ENCODE measurements at regions not wholly inside any gene's neighbourhood (a gene's known extent, or its start where the extent isn't known, plus 50 kb on each side); places are given as distances from the start of the nearest gene placed in this dataset.

- CTCF ChIA-PET = interaction anchor here (0.6 to 1.6 kb wide), 9 partner anchors 34 to 1185 kb away, joined by 3 to 4 read pairs (median 3); no protein-coding TSS in a partner anchor
Observed at GRCh38 chr5:103475629-103476240, 86.9 kb downstream of the NUDT12 start.

GRCh38 chr5:103474677-103475076 is 87.9 kb downstream of the NUDT12 start:
- ChIA-PET CTCF (interaction anchor here (0.6 to 1.6 kb wide), 6 partner anchors 33 to 1184 kb away, joined by 3 to 4 read pairs (median 3); no protein-coding TSS in a partner anchor), POLR2A (interaction anchor here (1.9 kb wide), 1 partner anchor 215 kb away, joined by 5 read pairs; no protein-coding TSS in a partner anchor)
- DNase-seq (ENCODE audit: extremely low spot score) = no peak

More at GRCh38 chr5:103475629-103476240, 86.9 kb downstream of the NUDT12 start:
- peak; percentile 22 for DNase-seq (ENCODE audit: extremely low spot score)
- POLR2A ChIA-PET = interaction anchor here (1.9 kb wide), 1 partner anchor 216 kb away, joined by 5 read pairs; no protein-coding TSS in a partner anchor
- TF ChIP-seq SUZ12 (IDR thresholded peaks at IDR 0.05) (no peak), LEF1 (IDR thresholded peaks at IDR 0.05; ENCODE audit: borderline replicate concordance) (no peak), NFRKB (IDR thresholded peaks at IDR 0.05) (no peak), ELF4 (IDR thresholded peaks at IDR 0.05) (no peak), TARDBP (IDR thresholded peaks at IDR 0.05) (no peak), FOXA1 (IDR thresholded peaks at IDR 0.05) (no peak), SP1 (IDR thresholded peaks at IDR 0.05) (no peak), ARNT (IDR thresholded peaks at IDR 0.05) (no peak), HDGF (IDR thresholded peaks at IDR 0.05; ENCODE audit: borderline replicate concordance) (no peak), BHLHE40 (IDR thresholded peaks at IDR 0.05; ENCODE audit: borderline replicate concordance) (no peak), PKNOX1 (IDR thresholded peaks at IDR 0.05) (no peak), CTBP1 (IDR thresholded peaks at IDR 0.05; ENCODE audit: borderline replicate concordance) (no peak), ZNF384 (IDR thresholded peaks at IDR 0.05) (no peak), FOXK2 (IDR thresholded peaks at IDR 0.05) (no peak), L3MBTL2 (conservative IDR thresholded peaks at IDR 0.05) (no peak)

GRCh38 chr5:103473725-103474124 is 88.9 kb downstream of the NUDT12 start:
- ChIA-PET POLR2A (no interaction called here), CTCF (no interaction called here)
- no peak for TF ChIP-seq L3MBTL2 (conservative IDR thresholded peaks at IDR 0.05)
- no peak for TF ChIP-seq PKNOX1 (IDR thresholded peaks at IDR 0.05)
- no peak for TF ChIP-seq LEF1 (IDR thresholded peaks at IDR 0.05; ENCODE audit: borderline replicate concordance)
- no peak for TF ChIP-seq NFRKB (IDR thresholded peaks at IDR 0.05)
- no peak for TF ChIP-seq FOXA1 (IDR thresholded peaks at IDR 0.05)
- TF ChIP-seq ARNT (IDR thresholded peaks at IDR 0.05) = no peak
- no peak for TF ChIP-seq FOXK2 (IDR thresholded peaks at IDR 0.05)
- TF ChIP-seq HDGF (IDR thresholded peaks at IDR 0.05; ENCODE audit: borderline replicate concordance) = no peak
- TF ChIP-seq ZNF384 (IDR thresholded peaks at IDR 0.05) = no peak
- no peak for TF ChIP-seq BHLHE40 (IDR thresholded peaks at IDR 0.05; ENCODE audit: borderline replicate concordance)
- TF ChIP-seq SP1 (IDR thresholded peaks at IDR 0.05) = no peak
- TF ChIP-seq TARDBP (IDR thresholded peaks at IDR 0.05) = no peak
- no peak for TF ChIP-seq SUZ12 (IDR thresholded peaks at IDR 0.05)
- no peak for TF ChIP-seq ELF4 (IDR thresholded peaks at IDR 0.05)
- no peak for TF ChIP-seq FOXM1 (IDR thresholded peaks at IDR 0.05; ENCODE audit: borderline replicate concordance)
- no peak for DNase-seq (ENCODE audit: extremely low spot score)

More at GRCh38 chr5:103474677-103475076, 87.9 kb downstream of the NUDT12 start:
- no peak for TF ChIP-seq ELF4 (IDR thresholded peaks at IDR 0.05)
- TF ChIP-seq ZNF384 (IDR thresholded peaks at IDR 0.05) = no peak
- no peak for TF ChIP-seq BHLHE40 (IDR thresholded peaks at IDR 0.05; ENCODE audit: borderline replicate concordance)
- no peak for TF ChIP-seq HDGF (IDR thresholded peaks at IDR 0.05; ENCODE audit: borderline replicate concordance)

GRCh38 chr5:103472830-103473229 is 89.8 kb downstream of the NUDT12 start:
- no peak for TF ChIP-seq CTBP1 (IDR thresholded peaks at IDR 0.05; ENCODE audit: borderline replicate concordance)
- TF ChIP-seq FOXK2 (IDR thresholded peaks at IDR 0.05) = no peak
- no peak for TF ChIP-seq TARDBP (IDR thresholded peaks at IDR 0.05)
- no peak for TF ChIP-seq SP1 (IDR thresholded peaks at IDR 0.05)
- POLR2A ChIA-PET = no interaction called here
- CTCF ChIA-PET = no interaction called here
- DNase-seq (ENCODE audit: extremely low spot score) = no peak

GRCh38 chr5:103472265-103472664 is 90.3 kb downstream of the NUDT12 start:
- POLR2A ChIA-PET = no interaction called here
- DNase-seq (ENCODE audit: extremely low spot score) = no peak
- CTCF ChIA-PET = no interaction called here
- no peak for TF ChIP-seq SP1 (IDR thresholded peaks at IDR 0.05)
- no peak for TF ChIP-seq ARNT (IDR thresholded peaks at IDR 0.05)
- no peak for TF ChIP-seq ELF4 (IDR thresholded peaks at IDR 0.05)
- TF ChIP-seq NFRKB (IDR thresholded peaks at IDR 0.05) = no peak
- TF ChIP-seq FOXM1 (IDR thresholded peaks at IDR 0.05; ENCODE audit: borderline replicate concordance) = no peak
- no peak for TF ChIP-seq CTBP1 (IDR thresholded peaks at IDR 0.05; ENCODE audit: borderline replicate concordance)
- no peak for TF ChIP-seq SUZ12 (IDR thresholded peaks at IDR 0.05)
- no peak for TF ChIP-seq HDGF (IDR thresholded peaks at IDR 0.05; ENCODE audit: borderline replicate concordance)

- POLR2A ChIA-PET = no interaction called here
- CTCF ChIA-PET = no interaction called here
- TF ChIP-seq FOXK2 (IDR thresholded peaks at IDR 0.05) = no peak
- TF ChIP-seq ARNT (IDR thresholded peaks at IDR 0.05) = no peak
- TF ChIP-seq PKNOX1 (IDR thresholded peaks at IDR 0.05) = no peak
- TF ChIP-seq SUZ12 (IDR thresholded peaks at IDR 0.05) = no peak
- TF ChIP-seq ZNF384 (IDR thresholded peaks at IDR 0.05) = no peak
- TF ChIP-seq ELF4 (IDR thresholded peaks at IDR 0.05) = no peak
- no peak for TF ChIP-seq NFRKB (IDR thresholded peaks at IDR 0.05)
- no peak for TF ChIP-seq FOXM1 (IDR thresholded peaks at IDR 0.05; ENCODE audit: borderline replicate concordance)
- TF ChIP-seq CTBP1 (IDR thresholded peaks at IDR 0.05; ENCODE audit: borderline replicate concordance) = no peak
- TF ChIP-seq TARDBP (IDR thresholded peaks at IDR 0.05) = no peak
- no peak for TF ChIP-seq FOXA1 (IDR thresholded peaks at IDR 0.05)
- no peak for TF ChIP-seq HDGF (IDR thresholded peaks at IDR 0.05; ENCODE audit: borderline replicate concordance)
- no peak for TF ChIP-seq LEF1 (IDR thresholded peaks at IDR 0.05; ENCODE audit: borderline replicate concordance)
- no peak for TF ChIP-seq BHLHE40 (IDR thresholded peaks at IDR 0.05; ENCODE audit: borderline replicate concordance)
- no peak for TF ChIP-seq SP1 (IDR thresholded peaks at IDR 0.05)
- no peak for TF ChIP-seq L3MBTL2 (conservative IDR thresholded peaks at IDR 0.05)
- no peak for DNase-seq (ENCODE audit: extremely low spot score)
Observed at GRCh38 chr5:103469288-103470040, 93.1 kb downstream of the NUDT12 start.
